Astrocyte of the cerebellum (primary cell): ENCODE measurements at regions not wholly inside any gene's neighbourhood (a gene's known extent, or its start where the extent isn't known, plus 50 kb on each side); places are given as distances from the start of the nearest gene placed in this dataset.

Experiments
- DNase-seq: peaks from one replicate; pipeline ENCODE4 v3.0.0-alpha.2; 2011; ENCODE audit warnings: low read depth
- H3K4me3 ChIP-seq: 2 replicates; pipeline ENCODE4 v1.5.1; 2011; ENCODE audit warnings: mild to moderate bottlenecking, low read depth, low read length, moderate library complexity
- in situ Hi-C: cut with HindIII; loops from 2 replicates; pipeline ENCODE4 v1.10.0; 2017; ENCODE audit warnings: low sequenced_read_pairs
- TF ChIP-seq, protein P1 (sequence below): IDR thresholded peaks from 2 replicates; pipeline ENCODE4 v1.5.1; 2012; ENCODE audit warnings: low read length, low read depth, moderate library complexity, mild to moderate bottlenecking; ENCODE audit errors: missing control alignments

DNA sequence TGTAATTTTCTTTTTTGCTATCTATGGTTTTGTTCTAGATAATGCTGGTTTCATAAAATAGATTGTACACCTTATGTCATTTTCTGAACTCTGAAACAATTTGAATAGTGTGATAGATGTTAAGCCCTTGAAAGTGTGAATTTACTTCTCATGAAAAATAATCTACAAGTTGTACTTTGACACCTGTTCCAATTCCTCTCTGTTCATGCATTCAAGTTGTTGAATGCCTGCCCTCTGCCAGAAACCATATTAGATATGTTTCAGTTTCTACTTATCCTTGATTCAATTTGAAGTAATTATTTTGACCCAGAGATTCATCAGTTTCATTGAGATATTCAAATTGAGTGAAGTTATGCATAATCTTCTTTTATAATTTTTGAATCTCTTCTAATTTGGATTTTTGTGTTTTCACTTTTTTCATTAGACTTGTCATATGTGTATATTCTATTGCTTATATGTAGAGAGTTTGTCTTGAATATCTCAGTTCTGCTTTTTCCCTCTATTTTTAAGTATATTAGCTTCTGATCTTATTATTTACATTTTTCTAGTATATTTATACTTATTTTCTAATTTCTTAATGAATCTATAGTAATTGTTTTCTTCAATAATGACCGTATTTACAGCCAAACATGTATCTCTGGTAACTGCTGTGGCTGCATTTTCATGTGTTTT, 143.3 kb upstream of the TACR1 start:
- DNase-seq, result no peak
- TF ChIP-seq, protein P1, sequence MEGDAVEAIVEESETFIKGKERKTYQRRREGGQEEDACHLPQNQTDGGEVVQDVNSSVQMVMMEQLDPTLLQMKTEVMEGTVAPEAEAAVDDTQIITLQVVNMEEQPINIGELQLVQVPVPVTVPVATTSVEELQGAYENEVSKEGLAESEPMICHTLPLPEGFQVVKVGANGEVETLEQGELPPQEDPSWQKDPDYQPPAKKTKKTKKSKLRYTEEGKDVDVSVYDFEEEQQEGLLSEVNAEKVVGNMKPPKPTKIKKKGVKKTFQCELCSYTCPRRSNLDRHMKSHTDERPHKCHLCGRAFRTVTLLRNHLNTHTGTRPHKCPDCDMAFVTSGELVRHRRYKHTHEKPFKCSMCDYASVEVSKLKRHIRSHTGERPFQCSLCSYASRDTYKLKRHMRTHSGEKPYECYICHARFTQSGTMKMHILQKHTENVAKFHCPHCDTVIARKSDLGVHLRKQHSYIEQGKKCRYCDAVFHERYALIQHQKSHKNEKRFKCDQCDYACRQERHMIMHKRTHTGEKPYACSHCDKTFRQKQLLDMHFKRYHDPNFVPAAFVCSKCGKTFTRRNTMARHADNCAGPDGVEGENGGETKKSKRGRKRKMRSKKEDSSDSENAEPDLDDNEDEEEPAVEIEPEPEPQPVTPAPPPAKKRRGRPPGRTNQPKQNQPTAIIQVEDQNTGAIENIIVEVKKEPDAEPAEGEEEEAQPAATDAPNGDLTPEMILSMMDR, result no peak
- in situ Hi-C loops, result no loop called here
- H3K4me3 ChIP-seq, result no peak overlapping the region

DNA sequence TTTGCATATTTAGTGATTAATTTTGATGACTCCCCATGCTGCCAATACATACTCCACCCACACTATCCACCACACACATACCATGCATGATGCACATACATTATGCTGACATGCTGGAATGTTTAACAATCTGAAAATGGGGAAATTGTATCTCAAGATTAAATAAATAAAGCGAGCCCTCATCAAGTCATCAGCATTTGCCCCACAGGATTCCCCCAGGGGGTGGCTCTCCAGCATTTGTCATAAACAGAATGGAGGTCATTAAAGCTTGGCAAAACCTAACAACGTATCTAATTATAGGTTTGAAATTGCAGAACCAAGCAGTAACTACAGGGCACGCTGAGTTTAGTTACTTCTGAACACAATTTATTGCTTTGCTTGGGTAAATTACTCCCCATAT, 141.2 kb upstream of the TACR1 start:
- in situ Hi-C loops, result no loop called here
- H3K4me3 ChIP-seq, result no peak overlapping the region
- TF ChIP-seq, protein P1, result no peak
- DNase-seq, result peak; percentile 23

DNA sequence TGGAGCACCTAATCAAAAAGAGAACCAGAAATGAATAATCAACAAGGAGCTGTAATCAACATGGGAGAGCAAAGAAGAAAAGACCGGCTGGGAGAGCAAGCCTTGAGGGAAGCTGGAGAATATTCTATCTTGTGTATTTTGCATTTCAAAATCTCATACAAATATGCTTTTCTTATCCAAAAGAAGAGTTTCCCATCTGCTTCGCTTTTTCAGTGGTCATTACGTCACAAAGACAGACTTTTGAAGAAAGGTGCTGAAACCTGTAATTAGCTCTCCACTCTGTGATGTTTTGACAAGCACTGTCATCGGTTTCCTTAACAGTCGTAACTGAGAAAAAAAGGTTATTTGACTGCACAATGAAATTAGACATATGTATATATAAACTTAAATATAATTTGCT, 139.1 kb upstream of the TACR1 start:
- H3K4me3 ChIP-seq, result no peak overlapping the region
- in situ Hi-C loops, result no loop called here
- DNase-seq, result no peak
- TF ChIP-seq, protein P1, result no peak

DNA sequence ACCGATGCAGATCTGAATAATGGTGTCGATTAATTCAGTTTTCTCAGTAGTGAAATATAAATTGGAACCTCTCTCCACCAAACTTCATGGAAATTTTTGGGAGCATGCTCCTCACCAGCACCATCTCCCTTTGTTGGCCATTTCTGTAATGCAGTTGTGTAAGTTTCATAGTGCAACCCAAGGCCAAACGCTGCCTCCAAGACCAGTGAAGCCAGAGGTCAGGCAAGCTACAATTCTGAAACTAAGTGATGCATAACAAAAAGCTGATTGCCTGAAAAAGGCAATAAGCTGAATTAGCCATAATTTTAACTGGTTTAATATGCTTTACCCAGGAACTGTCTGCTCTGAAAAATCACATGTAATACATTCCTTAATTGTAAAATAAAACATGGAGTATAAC, 138.3 kb upstream of the TACR1 start:
- no peak for DNase-seq
- TF ChIP-seq, protein P1, result no peak
- H3K4me3 ChIP-seq, result no peak overlapping the region
- in situ Hi-C loops, result no loop called here

DNA sequence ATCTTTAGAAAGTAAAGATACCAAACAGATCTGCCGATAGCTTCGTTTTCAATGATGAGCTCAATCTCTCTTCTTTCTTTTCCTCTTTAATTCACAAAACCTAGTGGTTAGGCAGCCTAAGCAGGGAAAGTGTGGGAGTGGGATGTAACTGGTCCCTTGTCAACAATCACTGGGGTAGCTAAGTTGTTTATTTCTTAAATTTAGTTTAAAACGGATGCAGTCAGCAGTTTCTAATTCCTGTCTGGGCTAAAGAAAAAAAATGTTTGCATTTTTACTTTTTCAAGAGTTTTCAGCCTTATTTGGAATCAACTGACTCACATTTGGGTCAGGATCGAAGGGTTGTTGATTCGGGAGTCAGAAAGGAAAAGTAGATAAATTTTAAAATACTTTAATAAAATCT, 137.7 kb upstream of the TACR1 start:
- TF ChIP-seq, protein P1, result no peak
- H3K4me3 ChIP-seq, result no peak overlapping the region
- in situ Hi-C loops, result no loop called here
- no peak for DNase-seq

DNA sequence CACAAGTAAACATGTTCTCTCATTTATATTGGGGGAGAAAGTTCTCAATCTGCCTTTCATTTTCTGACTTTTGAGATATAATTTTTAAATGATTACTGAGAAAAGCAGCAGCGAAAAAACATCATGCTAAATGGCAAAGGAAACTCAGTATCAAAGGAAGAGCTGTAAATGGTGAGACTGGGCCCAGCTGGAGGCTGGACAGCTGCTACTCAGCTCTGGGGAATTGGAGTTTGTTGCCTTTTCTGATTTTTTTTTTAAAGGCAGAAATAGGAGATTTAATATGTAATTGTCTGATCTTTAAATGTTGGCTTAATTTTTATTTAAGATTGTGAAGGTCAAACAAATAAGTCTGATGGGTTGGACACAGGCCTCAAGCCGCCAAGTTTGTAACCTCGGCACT, 137.1 kb upstream of the TACR1 start:
- no peak for DNase-seq
- H3K4me3 ChIP-seq, result no peak overlapping the region
- TF ChIP-seq, protein P1, result no peak
- in situ Hi-C loops, result no loop called here
